ENCODE measurements at regions not wholly inside any gene's neighbourhood (a gene's known extent, or its start where the extent isn't known, plus 50 kb on each side); places are given as distances from the start of the nearest gene placed in this dataset.

GRCh38 chr14:82390586-82390985 is 856.9 kb upstream of the SEL1L start:
- TF ChIP-seq SIN3A (IDR thresholded peaks at IDR 0.05; ENCODE audit: borderline replicate concordance, insufficient read depth, low read length) (no peak), TAF1 (IDR thresholded peaks at IDR 0.05; ENCODE audit: borderline replicate concordance, insufficient read depth, low read length) (no peak), REST (IDR thresholded peaks at IDR 0.05; ENCODE audit: insufficient read depth in 1 of 2, low read depth in 2 of 2, low read length in 2 of 2) (no peak), POLR2AphosphoS5 (IDR thresholded peaks at IDR 0.05; ENCODE audit: low read depth, low read length) (no peak), FOXP2 (optimal IDR thresholded peaks at IDR 0.05; ENCODE audit: borderline replicate concordance, extremely low read depth, extremely low read length, insufficient read depth) (no peak)

- no peak for TF ChIP-seq SIN3A (IDR thresholded peaks at IDR 0.05; ENCODE audit: borderline replicate concordance, insufficient read depth, low read length)
- TF ChIP-seq POLR2AphosphoS5 (IDR thresholded peaks at IDR 0.05; ENCODE audit: low read depth, low read length), result no peak
- TF ChIP-seq FOXP2 (optimal IDR thresholded peaks at IDR 0.05; ENCODE audit: borderline replicate concordance, extremely low read depth, extremely low read length, insufficient read depth), result no peak
Observed at GRCh38 chr14:82394916-82395315, 861.3 kb upstream of the SEL1L start.

- TF ChIP-seq FOXP2 (optimal IDR thresholded peaks at IDR 0.05; ENCODE audit: borderline replicate concordance, extremely low read depth, extremely low read length, insufficient read depth) (no peak), SIN3A (IDR thresholded peaks at IDR 0.05; ENCODE audit: borderline replicate concordance, insufficient read depth, low read length) (no peak), POLR2AphosphoS5 (IDR thresholded peaks at IDR 0.05; ENCODE audit: low read depth, low read length) (no peak), REST (IDR thresholded peaks at IDR 0.05; ENCODE audit: insufficient read depth in 1 of 2, low read depth in 2 of 2, low read length in 2 of 2) (no peak), TAF1 (IDR thresholded peaks at IDR 0.05; ENCODE audit: borderline replicate concordance, insufficient read depth, low read length) (no peak)
Observed at GRCh38 chr14:82398256-82398655, 864.6 kb upstream of the SEL1L start.

- TF ChIP-seq SIN3A (IDR thresholded peaks at IDR 0.05; ENCODE audit: borderline replicate concordance, insufficient read depth, low read length) (no peak), REST (IDR thresholded peaks at IDR 0.05; ENCODE audit: insufficient read depth in 1 of 2, low read depth in 2 of 2, low read length in 2 of 2) (no peak), TAF1 (IDR thresholded peaks at IDR 0.05; ENCODE audit: borderline replicate concordance, insufficient read depth, low read length) (no peak), POLR2AphosphoS5 (IDR thresholded peaks at IDR 0.05; ENCODE audit: low read depth, low read length) (no peak), FOXP2 (optimal IDR thresholded peaks at IDR 0.05; ENCODE audit: borderline replicate concordance, extremely low read depth, extremely low read length, insufficient read depth) (no peak)
Observed at GRCh38 chr14:82403987-82404386, 870.3 kb upstream of the SEL1L start.

GRCh38 chr14:82410064-82410463 is 876.4 kb upstream of the SEL1L start:
- no peak for TF ChIP-seq SIN3A (IDR thresholded peaks at IDR 0.05; ENCODE audit: borderline replicate concordance, insufficient read depth, low read length)
- no peak for TF ChIP-seq TAF1 (IDR thresholded peaks at IDR 0.05; ENCODE audit: borderline replicate concordance, insufficient read depth, low read length)
- no peak for TF ChIP-seq FOXP2 (optimal IDR thresholded peaks at IDR 0.05; ENCODE audit: borderline replicate concordance, extremely low read depth, extremely low read length, insufficient read depth)
- TF ChIP-seq POLR2AphosphoS5 (IDR thresholded peaks at IDR 0.05; ENCODE audit: low read depth, low read length), result no peak
- no peak for TF ChIP-seq REST (IDR thresholded peaks at IDR 0.05; ENCODE audit: insufficient read depth in 1 of 2, low read depth in 2 of 2, low read length in 2 of 2)
